EH (cell line): ENCODE measurements at regions not wholly inside any gene's neighbourhood (a gene's known extent, or its start where the extent isn't known, plus 50 kb on each side); places are given as distances from the start of the nearest gene placed in this dataset.

ENCODE experiments used
- DNase-seq: peaks from one replicate; pipeline ENCODE4 v3.0.0-alpha.2; 2015; ENCODE audit warnings: low read depth

DNA sequence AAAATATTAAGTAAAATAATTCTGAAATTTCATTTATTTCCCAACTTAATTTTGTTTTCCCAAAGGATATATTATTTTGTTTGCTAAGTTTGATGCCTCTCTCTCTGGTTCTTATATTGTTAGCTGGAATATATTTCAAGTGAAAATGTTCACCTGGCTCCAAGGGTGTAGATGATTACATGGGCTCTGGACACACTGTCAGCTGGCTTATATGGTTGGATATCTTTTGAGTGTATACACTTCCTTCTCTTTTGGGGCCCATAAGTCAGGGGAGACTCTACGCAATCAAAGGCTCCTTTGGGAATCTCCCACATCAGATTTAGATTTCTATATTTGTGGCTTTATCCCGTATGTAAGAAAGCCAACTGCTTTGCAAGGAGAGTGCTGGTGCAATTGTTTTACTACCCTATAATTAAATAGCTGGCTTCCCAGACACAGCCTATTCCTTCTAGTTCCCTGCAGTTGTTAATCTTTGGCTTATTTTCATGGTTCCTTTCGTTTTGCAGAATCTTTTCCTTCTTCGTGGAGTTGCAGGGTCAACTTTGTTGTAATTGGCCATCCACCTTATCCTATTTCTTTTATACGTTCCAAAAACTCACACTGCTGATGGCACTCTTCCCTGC is 225.7 kb downstream of the DPH6 start:
- no peak for DNase-seq

DNA sequence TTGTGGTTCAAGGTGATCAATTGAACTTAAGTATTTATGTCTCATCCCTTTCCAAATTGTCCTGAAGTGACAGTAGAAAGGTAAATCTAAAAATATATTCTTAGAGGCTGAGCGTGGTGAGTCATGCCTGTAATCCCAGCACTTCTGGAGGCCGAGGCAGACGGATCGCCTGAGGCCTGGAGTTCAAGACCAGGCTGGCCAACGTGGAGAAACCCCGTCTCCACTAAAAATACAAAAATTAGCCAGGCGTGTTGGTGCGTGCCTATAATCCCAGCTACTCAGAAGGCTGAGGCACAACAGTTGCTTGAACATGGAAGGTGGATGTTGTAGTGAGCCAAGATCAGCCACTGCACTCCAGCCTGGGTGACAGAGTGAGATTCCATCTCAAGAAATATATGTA is 226.6 kb downstream of the DPH6 start:
- no peak for DNase-seq

DNA sequence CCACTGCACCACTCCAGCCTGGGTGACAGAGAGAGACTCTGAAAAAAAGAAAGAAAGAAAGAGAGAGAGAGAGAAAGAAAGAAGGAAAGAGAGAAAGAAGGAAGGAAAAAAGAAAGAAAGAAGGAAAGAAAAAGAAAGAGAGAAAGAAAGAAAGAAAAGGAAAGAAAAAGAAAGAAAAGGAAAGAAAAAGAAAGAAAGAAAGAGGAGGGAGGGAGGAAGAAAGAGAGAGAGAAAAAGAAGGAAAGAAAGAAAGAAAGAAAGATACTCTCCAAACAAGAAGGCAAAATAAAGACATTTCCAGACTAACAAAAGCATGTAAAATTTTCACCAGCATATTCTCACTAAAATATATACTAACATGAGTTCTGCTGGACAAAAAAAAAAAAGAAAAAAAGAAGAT is 228.7 kb downstream of the DPH6 start:
- DNase-seq: no peak

DNA sequence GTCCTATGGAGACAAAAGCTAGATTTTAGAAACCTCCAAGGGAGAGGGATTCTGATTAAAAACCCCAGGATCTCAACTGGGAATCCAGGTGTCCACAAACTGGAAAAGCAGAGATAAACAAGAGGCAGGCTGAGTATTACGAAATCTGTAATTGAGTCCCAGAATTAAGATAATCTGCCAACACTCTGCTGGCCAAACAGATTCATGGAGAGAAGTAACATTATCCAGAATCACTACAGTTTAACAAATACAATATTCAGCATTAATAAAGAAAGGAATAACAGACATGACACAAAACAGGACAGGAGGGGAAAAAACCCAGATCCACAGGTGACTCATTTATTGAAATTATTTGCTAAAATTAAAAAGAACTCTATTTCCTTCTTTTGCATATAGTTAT is 227.2 kb upstream of the NANOGP8 start:
- no peak for DNase-seq

DNA sequence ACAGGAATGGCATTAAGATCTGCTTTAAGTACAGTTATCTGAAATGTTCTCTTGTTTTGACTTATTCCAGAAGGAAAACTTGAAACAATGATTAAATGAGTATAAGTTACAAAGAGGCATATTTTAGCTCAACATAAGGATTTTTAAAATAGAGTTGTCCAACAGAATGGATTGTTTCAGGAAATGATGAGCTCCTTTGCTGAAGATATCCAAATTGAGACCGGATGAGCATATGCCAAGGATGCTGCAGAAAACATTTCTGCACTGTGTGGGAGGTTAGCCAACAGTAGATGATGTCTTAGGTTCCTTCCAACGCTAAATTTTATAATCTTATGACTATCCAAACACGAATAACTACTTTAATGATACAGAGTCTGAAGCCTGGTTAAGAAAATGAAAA is 226.5 kb upstream of the NANOGP8 start:
- no peak for DNase-seq

DNA sequence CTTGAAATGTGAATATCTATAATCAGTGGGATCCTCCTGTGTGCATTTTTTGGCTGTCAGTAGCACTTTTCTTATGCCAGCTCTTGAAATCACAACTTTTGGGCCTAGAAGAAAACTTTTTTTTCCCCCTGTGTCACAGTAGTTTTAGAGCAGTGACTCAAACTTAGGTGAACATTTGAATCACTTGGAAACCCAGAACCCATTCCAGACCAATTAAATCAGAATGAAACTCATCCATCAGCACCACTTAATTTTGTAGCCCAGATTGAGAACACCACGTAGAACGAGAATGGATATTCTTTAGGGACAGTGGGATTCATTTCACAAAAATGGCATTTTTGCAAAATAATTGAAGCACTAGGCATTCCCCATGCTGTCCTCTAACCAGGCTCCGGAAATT is 224.8 kb upstream of the NANOGP8 start:
- DNase-seq: peak; percentile 57

DNA sequence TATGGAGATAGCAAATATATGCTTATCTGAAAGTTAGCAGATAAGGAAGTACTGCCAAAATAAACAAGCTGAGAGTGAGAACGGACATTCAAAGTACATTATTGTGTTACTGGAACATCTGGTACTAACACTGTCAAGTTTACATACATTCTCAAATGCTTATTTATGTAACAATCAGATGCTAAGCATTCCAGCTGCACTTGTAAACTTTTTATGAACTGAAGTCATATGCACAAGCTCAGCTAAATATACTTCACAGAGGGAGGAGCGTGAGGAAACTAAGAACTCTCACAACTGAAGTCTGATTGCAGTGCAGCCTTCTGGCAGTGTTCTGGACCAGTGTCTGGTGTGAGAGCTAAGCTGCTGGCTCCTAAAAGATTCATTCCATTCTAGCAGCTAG is 223.7 kb upstream of the NANOGP8 start:
- peak; percentile 99 for DNase-seq

DNA sequence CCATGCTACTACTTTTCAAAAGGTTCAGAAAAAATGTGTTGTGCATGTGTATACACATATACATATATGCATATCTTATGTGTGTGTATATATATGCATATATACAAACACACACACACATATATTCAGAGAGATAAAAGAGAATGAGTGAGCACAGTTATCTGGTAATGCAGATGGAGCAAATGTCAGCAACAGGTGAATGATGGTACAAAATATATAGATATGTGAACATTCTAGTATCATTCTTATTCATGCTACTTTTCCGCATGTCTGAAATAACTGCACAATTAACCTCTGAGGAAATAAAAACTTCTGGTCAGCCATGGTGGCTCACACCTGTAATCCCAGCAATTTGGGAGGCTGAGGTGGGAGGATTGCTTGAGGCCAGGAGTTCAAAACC is 222.6 kb upstream of the NANOGP8 start:
- no peak for DNase-seq

DNA sequence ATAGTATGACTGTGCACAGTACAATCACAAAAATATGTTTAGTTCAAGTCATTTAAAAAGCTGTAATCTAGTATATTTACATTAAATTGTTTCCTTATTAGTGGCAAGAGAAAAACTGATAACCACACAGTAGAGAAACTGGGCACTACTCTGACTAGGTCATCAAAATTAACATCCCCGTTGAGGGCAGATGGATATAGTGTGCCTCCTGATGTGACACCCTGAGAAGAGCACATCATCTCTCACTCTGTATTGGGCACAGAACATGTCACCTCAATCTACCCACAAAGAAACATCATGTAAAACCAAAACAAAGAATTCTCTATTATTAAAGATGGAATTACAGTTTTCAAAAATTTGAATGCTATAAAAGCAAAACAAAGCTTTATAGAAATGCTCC is 221.9 kb upstream of the NANOGP8 start:
- DNase-seq: no peak

DNA sequence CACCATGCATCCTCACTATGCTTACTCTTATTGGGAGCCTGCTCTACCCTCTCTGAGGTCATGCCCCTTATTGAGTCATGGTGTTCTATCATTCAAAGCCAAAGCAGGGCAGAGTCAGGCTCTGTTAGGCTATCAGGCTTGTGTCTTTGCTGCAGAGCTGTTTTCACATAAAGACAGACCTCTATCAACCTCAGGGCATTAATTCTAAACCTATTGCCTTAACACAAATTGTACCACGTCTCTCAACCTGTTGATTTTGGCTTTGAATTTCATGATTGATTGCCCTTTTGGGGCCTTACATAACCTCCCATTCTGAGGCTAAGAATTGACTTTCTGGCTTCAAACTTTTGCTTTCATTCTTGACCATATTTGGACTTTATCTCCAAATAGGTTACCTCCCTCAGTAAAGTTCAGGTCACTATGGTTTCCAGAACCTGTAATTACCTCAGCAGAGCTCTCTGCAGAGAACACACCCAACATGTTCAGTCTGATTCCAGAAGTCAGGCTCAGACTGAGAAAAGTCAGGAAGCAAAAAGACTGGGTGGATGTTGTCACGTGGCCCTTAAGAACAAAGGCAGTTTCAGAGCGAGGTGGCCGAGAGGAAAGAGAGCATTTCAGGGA is 221.4 kb upstream of the NANOGP8 start:
- peak; percentile 88 for DNase-seq

DNA sequence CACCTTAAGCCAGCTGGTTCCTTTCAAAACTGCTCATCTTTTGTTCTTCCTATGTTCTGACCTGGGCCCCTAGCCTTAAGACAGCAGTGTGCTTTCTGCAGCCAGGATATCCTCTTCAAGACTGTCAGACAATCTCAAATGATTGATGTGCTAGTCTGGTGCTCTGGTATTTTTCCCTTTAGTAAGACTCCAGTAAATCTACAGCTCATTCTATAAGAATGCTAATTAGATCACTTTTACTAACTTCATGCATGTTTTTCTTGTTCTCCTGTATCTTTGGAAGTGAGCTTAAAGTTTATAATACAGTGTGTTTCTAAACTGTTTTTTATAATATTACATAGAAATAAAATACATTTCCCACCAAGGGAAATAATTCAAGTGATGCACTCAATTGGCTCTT is 220.9 kb upstream of the NANOGP8 start:
- peak; percentile 94 for DNase-seq

DNA sequence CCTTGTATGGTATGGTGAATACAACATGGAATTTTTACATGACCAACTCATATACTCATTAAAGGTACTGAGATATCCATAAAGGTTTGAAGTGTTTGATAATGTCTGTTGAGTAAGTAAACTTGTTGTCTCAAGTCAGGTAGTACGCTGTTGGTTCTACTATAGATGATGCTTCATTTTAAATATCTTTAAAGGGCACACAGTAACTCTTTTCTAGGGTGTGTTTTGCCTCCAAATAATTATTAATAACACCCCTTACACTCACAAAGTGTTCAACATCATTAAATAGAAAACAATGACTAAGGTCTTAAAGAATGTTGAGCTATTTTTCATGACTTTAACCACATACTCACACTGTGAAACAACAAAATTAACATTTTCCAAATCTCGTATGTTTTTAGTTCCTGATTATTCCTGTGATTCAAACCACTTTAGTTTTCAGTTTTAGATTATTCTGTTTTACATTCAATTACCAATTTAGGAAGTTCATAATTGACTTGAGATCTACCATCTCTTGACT is 220.0 kb upstream of the NANOGP8 start:
- DNase-seq: peak; percentile 51

DNA sequence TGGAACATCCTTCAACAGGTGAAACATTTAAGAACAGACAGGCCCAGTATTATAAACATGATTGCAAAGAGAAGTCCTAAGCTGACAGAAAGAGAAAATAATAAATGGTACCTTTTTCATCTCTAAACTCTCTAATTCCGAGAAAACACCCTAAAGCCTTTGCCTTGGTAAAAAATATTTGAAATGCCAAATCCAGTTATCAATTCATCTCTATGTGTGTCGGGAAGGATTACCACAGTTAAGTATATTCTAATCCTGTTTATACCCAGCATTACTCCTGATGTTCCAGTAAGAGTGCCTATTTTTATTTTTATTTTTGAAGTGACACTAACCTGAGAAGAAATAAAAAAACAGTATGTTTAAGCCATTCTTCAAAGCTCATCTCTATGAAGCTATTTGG is 219.3 kb upstream of the NANOGP8 start:
- DNase-seq: no peak

DNA sequence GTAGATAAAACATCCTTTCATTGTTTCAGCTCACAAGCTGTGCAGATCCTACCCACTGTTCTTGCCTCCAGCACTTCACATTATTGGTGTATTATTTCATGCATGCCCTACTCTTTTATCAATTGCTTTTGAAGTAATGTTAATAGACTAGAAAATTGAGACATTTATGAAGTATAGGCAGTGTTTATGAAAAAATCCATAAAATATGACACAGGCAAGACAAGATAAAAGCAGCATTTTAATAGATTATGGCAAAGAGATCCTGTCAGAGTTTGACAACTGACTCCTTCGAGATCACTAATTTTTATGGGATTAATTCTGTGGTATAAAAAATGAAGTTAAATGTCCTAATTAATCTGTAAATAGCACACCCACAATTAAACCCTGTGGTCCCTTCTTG is 217.2 kb upstream of the NANOGP8 start:
- DNase-seq: no peak

DNA sequence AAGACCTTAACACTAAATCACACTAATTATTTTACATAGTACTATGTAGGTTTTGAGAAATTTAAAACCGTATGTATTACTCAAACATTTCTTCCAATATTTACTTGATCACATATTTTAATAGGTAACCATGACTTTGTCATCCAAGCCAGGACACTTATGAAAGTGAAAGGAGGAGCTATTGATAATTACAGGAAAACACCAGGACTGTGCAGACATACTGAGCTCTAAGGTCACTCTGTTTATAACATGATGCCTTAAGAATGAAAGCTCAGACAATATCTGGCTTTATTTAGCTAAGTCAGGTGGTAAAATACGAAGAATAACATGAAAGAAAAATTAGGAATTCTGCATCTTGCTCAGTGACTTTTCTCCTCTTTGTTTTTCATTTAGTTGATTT is 216.0 kb upstream of the NANOGP8 start:
- no peak for DNase-seq

DNA sequence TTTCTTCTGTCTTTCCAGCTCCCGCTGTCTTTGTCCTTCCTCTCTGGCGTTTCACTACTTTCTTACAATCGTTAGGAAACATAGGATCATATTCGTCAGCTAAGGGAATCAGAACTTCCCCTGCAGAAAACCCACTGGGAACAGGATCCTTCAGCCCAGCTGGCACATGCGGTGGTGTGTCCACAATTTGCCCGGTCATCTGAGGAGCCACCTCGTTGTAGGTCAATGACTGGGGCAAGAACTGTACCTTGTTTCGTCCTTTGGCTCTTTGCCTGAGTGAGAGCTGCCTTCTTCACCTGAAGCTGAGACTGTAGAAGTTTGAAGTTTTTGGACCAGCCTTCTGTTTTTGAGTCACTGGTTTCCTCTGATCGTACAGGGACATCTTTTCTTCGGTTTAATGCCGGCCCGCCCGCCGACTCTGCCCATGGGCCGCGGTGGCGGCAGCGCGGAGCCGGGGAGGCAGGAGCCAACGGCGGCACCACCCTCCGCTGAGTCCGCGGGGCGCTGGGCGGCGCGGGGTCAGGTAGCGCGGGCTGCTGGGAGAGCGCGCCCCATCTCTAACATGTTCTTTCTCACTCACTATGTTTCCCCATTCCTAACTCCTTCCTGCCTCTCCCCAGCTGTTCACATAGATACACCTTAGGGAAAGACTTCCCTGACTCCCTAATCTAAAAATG is 214.1 kb upstream of the NANOGP8 start:
- DNase-seq: no peak

DNA sequence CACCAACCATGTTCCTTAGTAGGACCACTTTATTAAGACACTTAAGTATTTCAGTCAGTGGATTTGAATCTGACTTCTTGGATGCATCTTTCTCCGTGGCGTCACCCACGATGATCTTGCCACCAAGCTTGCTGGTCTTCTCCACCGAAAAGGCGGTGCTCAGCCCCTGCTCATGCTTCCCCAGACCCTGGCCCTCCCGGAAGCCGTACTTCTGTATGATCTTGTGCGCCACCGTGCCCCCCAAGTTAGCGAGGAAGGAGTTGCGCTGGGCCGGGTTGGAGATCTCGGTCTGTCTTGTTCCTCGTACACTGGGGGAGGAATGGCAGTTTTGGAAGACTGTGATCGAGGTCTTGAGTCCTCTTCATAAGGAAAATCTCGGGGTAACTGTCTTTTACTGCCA is 213.4 kb upstream of the NANOGP8 start:
- no peak for DNase-seq

DNA sequence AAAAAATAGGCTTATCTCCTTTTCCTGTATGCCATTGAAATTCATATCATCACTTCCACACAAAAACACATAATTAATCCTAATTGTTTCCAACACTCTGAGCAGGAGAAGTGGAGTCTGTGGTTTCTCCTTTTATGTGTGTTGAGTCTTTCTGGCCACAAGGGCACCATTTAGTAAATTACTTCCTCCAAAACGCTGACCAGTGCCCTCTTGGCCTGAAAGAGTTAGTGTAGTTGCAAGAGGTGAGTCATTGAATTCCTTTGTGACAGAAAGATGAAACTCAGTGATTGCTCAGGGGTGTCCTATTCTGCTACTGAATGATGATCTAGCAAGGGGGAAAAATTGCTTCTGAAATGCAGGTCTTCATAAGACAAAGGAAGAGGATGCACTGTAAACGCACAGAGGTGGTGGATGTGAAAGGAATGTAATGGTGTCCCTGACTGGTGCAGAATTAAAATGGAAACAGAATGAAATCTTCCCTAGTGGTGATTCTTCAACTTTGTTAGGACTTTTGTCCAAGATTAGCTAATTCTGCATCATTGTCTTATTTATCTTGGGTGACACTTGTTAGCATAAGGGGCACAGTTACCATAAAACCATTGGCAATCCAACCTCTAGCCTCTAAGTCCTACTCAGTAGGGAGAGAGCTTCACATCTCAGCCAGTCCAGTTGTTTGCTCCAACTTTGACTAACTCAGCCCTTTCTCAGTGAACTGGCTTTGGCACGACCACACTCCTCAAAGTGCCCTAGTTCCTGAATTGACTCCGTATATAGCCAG is 208.4 kb upstream of the NANOGP8 start:
- peak; percentile 89 for DNase-seq

DNA sequence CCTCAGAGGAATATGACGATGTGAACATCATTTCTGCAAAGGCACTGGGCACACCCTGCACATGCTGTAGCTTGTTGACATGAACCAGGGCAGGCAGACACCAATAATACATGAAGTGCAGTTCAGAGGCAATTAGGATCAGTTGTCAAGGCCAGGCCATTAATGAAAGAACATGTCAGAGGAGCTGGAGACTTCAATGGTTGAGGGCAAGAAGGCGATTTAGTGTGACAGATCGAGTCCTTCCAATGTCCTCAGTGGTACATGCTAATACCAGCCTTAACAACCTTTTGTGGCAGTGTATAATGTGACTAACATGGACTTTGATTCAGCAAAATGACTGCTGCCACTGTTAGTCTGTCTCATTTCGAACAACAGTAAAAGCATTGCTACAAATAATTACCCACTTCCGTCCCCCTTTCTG is 205.2 kb upstream of the NANOGP8 start:
- DNase-seq: no peak

DNA sequence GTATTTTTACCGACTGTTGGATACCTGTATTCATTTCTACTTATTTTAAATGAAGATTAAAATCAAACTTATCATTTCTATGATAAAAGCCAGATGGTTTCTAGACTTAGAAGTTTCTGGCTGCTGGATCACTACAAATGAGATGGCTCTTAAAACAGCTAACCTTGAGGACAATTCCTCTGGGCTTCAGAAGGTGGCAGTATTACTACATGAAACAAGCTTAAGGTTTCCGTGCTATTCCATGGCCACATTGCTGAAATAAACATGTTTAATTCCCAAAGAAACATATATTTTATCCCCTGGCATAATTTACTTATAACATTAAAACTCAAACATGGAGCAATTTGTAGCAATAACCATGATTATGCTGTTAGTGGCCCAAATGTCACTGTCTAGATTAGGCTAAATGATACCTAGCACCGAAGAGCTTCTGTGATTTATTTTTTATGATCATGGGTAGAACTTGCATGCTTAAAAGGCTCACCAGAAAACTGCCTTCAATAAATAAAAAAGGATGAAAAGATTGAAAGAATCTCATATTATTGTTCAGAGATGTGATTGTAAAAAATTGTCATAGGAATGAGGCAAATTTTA is 204.0 kb upstream of the NANOGP8 start:
- peak; percentile 75 for DNase-seq

DNA sequence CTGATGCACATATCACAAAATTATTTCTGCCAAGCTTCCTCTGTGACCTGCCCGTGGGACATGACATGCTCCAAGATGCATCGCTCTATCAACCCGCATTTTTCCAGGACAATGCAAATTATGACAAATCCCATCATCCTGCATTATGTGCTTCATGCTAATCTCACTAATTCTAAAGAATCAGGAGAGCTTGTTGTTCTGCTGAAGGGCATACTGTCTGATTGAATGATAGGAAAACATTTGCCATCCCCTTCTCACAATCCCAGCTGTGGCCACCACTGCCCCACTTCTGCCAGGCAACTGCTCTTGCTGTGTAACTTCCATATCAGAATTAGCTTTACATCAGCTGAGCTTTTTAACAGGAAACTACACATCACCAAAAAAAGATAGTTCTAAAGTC is 203.5 kb upstream of the NANOGP8 start:
- DNase-seq: no peak

DNA sequence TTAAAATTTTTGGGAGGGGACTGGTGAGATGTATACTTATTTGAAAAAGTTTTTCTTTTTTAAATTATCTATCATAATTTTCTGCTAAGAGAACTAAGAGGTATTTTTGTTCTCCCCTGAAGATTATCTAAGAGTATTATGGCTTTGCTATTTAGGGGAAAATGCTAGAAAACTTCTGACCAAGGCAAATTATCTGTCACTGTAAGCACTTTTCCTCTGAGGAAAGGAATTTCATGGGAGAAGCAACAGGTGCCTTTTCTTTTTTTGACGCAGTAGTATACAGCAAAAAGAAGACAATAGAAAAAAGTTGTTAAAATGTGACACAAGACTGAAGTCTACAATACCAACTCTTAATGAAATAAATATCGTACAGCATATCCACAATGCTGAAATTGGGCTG is 201.6 kb upstream of the NANOGP8 start:
- DNase-seq: no peak
